ENCODE measurements at regions not wholly inside any gene's neighbourhood (a gene's known extent, or its start where the extent isn't known, plus 50 kb on each side); places are given as distances from the start of the nearest gene placed in this dataset.
"Not testable (repeated sequence)": the region's sequence is repeated elsewhere in the genome, so short reads cannot be mapped to it uniquely, and the experiment has no call there.

DNA sequence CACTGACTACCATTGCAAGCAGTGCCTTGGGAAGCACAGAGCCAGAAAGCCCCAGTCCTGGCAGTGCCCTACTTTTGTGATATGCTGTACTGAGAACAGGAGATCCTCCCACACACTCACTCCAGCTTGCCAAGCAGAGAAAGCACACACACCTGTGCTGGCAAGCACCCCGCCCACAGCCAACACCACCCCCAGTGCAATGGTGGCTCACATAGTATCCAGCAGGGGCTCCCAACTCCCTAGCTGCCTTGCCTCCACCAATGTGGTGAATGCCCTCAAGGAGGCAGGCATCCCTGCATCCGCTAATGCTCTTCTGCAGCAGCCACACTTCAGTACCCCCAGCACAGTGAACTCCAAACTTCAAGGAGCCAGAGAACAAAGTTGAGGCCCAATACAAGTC lies 1655.8 kb downstream of the SUCLG1 start:
- FAIRE-seq (no peak), DNase-seq (ENCODE audit: low spot score in 2 of 2) (no peak)

DNA sequence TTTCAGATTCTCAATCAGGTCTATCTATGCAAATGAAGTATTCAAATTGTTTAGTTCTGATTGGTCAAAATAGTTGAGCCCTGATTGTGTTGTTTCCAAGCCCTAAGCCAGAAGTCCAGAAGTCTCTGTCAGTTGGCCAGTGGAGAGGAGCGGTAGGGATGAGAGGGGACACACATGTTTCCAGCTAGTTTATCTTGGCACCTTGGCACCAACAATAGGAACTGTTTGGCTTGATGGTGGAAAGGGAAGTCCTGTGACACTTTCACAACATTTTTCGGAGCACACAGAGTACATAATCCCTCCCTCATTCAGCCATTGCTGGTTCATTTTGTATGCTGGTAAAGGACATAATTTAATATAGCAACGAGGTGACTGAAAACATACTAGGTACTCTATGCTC lies 1661.6 kb downstream of the SUCLG1 start:
- DNase-seq (ENCODE audit: low spot score in 2 of 2) (no peak), FAIRE-seq (no peak)

GRCh38 chr2:82796132-82796531 lies 1662.9 kb downstream of the SUCLG1 start:
- peak; percentile 45 for FAIRE-seq
- DNase-seq (ENCODE audit: low spot score in 2 of 2), result no peak

DNA sequence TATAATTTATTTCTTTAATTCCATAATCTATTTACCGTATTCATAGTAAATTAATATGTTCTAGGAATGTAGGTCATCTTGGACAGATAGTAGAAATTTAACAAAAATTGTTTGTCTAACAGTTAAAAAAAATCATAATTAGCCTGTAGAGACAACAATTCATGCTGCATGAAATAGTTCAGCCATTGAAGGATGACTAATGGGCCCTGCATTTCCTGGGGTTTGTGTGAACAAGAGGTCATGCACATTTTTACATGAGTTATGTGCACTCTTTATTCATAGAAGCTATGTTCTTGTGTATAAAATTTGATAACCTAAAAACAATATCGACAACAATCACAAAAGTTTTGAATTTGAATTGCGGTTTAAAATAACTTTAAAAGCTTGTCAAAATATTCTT lies 1663.6 kb downstream of the SUCLG1 start:
- FAIRE-seq (no peak), DNase-seq (ENCODE audit: low spot score in 2 of 2) (no peak)

DNA sequence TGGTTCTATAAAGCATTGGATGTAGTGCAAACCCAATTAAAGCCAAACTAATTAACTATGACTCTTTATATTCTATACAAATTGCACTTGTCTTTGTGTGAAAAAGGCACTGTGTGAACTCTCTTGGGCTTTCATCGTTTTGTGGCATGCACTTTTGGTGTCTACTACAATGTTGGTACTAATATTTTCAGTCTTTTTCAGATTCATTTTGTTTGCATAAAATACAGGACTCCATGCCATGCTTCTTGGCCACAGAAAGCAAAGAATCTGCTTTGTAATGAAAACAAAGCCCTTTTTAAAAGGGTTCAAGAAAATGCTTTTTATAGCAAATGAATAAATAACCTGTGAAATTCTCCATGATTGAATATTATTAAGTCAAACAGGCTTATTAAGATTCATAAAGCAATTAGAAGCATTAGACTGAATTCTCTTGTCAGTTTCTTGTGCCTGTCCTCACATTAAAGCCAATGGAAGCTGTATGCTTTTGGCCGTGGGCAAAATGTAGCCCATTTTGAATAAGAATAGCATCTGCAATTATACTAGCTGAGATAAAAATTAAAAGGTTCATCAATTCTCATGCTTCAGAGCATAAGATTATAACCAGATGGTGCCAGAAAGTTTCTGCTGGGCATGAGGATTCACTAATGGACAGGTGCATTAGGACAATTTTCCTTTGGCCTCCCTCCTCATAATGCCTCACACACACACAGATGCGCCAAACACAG lies 1665.2 kb downstream of the SUCLG1 start:
- DNase-seq (ENCODE audit: low spot score in 2 of 2) (no peak), FAIRE-seq (no peak)

- FAIRE-seq (no peak), DNase-seq (ENCODE audit: low spot score in 2 of 2) (no peak)
Observed at GRCh38 chr2:82792316-82792715, 1666.8 kb downstream of the SUCLG1 start.

GRCh38 chr2:82790206-82791021 lies 1668.7 kb downstream of the SUCLG1 start:
- FAIRE-seq (no peak), DNase-seq (ENCODE audit: low spot score in 2 of 2) (no peak)

GRCh38 chr2:82789851-82790205 lies 1669.3 kb downstream of the SUCLG1 start:
- FAIRE-seq, result no peak
- DNase-seq (ENCODE audit: low spot score in 2 of 2), result no peak

DNA sequence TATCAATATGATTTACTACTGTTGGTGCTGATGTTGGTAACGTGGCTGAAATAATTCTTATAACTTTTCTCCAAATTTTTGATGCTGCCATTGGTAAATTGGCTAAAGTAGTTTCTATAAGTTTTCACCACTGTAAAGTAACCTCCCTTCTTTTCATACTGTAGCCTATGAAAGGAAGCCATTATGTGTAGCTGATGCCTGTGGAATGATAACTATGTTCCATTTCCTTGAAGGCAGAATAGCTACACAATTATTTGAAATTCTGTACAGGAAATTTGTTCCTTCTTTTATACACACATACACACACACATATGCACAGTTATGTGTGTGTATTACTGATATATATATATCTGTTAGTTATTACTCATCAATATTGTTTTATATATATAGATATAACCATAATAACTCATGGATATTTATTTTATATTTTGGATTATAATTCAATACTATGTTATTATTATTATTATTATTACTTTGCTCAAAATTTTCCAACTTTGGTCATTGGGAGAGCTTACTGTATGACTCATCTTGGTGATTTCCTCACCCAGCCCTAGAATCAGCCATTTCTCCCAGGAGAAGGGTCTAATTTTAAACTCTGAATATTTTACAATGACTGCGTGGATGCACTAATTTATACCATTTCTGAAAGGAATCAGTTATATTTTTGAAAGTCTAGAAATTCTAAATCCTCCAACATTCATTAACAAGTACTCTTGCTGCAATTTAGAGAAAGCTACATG lies 1677.7 kb downstream of the SUCLG1 start:
- no peak for DNase-seq (ENCODE audit: low spot score in 2 of 2)
- FAIRE-seq, result no peak

- FAIRE-seq, result no peak
- DNase-seq (ENCODE audit: low spot score in 2 of 2), result no peak
Observed at GRCh38 chr2:82780050-82780449, 1679.0 kb downstream of the SUCLG1 start.

DNA sequence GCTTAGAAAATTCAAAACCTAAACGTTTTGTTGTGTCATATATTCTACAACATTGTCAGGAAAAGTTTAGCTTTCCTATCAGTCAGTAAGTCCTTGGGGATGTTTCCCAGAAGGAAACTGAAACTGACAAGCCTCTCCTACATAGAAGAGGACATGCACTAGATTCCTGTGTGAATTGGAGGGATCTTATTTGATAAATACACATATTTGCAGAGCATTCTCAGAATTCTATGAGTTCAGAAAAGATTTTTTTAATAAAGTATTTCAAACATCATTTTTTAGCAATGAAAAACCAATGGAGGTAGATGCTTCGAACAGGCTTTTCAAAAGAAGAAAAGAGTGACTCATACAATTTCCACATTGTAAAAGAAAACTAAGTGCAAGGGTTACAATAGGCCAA lies 1706.7 kb downstream of the SUCLG1 start:
- DNase-seq (ENCODE audit: low spot score in 2 of 2) (no peak), FAIRE-seq (no peak)

GRCh38 chr2:82748653-82749052 lies 1710.4 kb downstream of the SUCLG1 start:
- no peak for FAIRE-seq
- no peak for DNase-seq (ENCODE audit: low spot score in 2 of 2)

DNA sequence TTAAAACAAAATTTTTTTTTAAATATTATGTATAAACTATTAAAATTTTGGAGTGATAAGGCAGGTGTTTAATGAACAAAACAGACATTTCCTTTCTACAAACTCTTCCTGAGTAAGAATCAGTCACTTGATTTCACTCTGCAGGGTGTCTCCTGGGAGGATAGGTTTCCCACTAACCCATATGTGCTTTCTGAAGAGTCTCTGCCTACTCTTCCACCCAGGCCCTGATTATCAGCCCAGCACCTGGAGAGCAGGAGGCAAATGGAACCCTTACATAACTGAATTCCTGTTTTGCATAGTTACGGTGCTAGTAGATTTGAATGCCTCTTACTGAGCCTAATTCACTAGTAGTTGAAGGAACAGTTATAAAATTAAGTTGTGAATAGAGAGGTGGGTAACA lies 1718.6 kb downstream of the SUCLG1 start:
- FAIRE-seq, result no peak
- DNase-seq (ENCODE audit: low spot score in 2 of 2), result no peak

GRCh38 chr2:82737965-82738364 lies 1721.1 kb downstream of the SUCLG1 start:
- DNase-seq (ENCODE audit: low spot score in 2 of 2); FAIRE-seq: not testable (repeated sequence)

GRCh38 chr2:82735336-82735735 lies 1723.7 kb downstream of the SUCLG1 start:
- FAIRE-seq (no peak), DNase-seq (ENCODE audit: low spot score in 2 of 2) (no peak)

GRCh38 chr2:82731824-82732223 lies 1727.3 kb downstream of the SUCLG1 start:
- FAIRE-seq, result no peak
- no peak for DNase-seq (ENCODE audit: low spot score in 2 of 2)

DNA sequence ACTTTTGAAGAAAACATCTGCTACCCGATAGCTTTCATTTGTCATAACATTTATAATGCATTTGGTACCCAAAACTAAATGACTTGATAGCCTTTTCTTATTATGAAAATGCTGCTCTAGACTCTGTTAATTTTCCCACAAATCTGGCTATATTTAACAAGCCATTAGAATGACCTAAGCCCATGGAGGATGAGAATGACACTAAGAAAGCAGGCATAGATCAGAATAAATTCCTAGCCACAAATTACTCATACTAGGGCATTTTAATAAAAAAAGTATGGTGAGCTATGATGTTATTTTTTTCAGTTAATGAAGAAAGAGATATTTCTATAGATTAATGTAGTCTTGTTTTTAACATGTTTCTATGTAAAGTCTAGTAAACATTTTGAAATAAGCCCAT lies 1728.3 kb downstream of the SUCLG1 start:
- no peak for DNase-seq (ENCODE audit: low spot score in 2 of 2)
- no peak for FAIRE-seq

DNA sequence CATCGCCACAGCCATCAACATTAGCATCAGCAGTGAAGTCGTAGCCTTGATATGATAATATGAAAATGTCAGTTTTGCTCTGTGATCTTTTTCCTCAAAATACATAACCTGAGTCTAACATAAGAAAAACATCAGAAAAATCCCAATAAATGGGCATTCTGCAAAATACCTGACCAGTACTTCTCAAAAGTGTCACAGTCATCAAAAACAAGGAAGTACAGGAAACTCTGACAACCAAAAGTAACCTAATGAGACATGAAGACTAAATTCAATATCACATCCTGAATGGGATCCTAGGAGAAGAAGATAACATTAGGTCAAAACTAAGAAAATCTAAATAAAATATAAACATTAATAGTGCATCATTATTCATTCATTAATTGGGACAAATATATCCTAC lies 1731.0 kb downstream of the SUCLG1 start:
- DNase-seq (ENCODE audit: low spot score in 2 of 2), result no peak
- peak; percentile 6 for FAIRE-seq

GRCh38 chr2:82708681-82709080 lies 1750.4 kb downstream of the SUCLG1 start:
- DNase-seq (ENCODE audit: low spot score in 2 of 2) (no peak), FAIRE-seq (no peak)

- DNase-seq (ENCODE audit: low spot score in 2 of 2) (no peak), FAIRE-seq (no peak)
Observed at GRCh38 chr2:82697231-82697630, 1761.8 kb downstream of the SUCLG1 start.

DNA sequence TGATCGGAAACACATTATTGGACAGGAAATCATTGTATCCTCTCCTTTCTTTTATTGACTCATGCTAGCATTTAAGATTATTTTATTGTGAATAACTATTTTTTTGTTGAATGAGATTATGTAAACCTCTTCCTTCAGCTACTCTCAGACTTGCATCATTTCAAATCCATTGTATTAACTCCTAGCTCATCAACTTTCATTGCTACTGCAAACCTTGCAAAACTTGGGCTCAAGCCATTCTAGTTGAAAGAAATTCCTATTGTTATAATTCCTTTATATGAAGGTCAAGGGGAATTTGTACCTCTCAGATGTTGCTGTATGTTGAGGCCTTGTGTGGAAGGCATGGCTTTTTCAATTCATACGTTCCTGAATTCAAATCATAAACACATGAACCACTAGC lies 1764.6 kb downstream of the SUCLG1 start:
- no peak for DNase-seq (ENCODE audit: low spot score in 2 of 2)
- FAIRE-seq, result no peak

Data from frontal cortex (tissue), 3 donors.